Activated CD4-positive, alpha-beta memory T cell treated with anti-CD3 and anti-CD28 coated beads, Interleukin-2, amount 10 ng/mL, durations not matched to agents 7 days and 5 days (primary cell): ENCODE measurements at regions not wholly inside any gene's neighbourhood (a gene's known extent, or its start where the extent isn't known, plus 50 kb on each side); places are given as distances from the start of the nearest gene placed in this dataset.
"Not testable (repeated sequence)": the region's sequence is repeated elsewhere in the genome, so short reads cannot be mapped to it uniquely, and the experiment has no call there.

ENCODE experiments used
- CTCF ChIA-PET: fragments of 350-600 bp; sonication (Branson Sonifier 250); formaldehyde crosslinking; loops from one replicate; lab custom pipeline; 2021; ENCODE audit warnings: antibody characterized with exemption, inconsistent platforms; lab: Charles Lee
- POLR2A ChIA-PET: fragments of 350-600 bp; sonication (Branson Sonifier 250); formaldehyde crosslinking; loops from one replicate; lab custom pipeline; 2021; ENCODE audit warnings: antibody characterized with exemption; lab: Charles Lee
- DNase-seq: peaks from one replicate; pipeline ENCODE4 v3.0.0-alpha.2; 2020
- H3K27ac Mint-ChIP-seq: one replicate; pipeline ENCODE4 v1.8.0; 2021; ENCODE audit warnings: mild to moderate bottlenecking, mixed read lengths
- H3K27me3 Mint-ChIP-seq: one replicate; pipeline ENCODE4 v1.8.0; 2021; ENCODE audit warnings: mixed read lengths
- H3K36me3 Mint-ChIP-seq: one replicate; pipeline ENCODE4 v1.8.0; 2021; ENCODE audit warnings: low read depth, mixed read lengths
- H3K4me1 Mint-ChIP-seq: one replicate; pipeline ENCODE4 v1.8.0; 2021; ENCODE audit warnings: mixed read lengths
- H3K4me3 Mint-ChIP-seq: one replicate; pipeline ENCODE4 v1.8.0; 2021; ENCODE audit warnings: mild to moderate bottlenecking, mixed read lengths
- H3K9me3 Mint-ChIP-seq: one replicate; pipeline ENCODE4 v1.8.0; 2021; ENCODE audit warnings: mixed read lengths

DNA sequence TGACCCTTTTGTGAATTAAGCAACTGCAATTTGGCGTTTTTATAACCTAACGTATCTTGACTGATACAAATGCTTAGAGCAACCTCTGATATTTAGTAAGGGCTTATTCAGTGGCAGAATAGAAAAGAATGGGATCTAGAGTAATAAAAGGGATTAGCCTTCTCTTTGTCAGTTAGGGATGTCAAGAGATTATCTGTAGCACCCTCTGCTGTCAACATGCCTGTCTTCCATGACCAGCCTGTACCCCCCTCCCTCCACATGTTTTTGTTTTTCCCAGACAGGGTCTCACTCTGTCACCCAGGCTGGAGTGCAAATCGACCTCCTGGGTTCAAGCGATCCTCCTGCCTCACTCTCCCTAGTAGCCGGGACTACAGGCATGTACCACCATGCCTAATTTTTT, 198.1 kb downstream of the NPIPA7 start:
- H3K27ac Mint-ChIP-seq, H3K36me3 Mint-ChIP-seq, H3K4me3 Mint-ChIP-seq, DNase-seq, H3K27me3 Mint-ChIP-seq, H3K9me3 Mint-ChIP-seq, CTCF ChIA-PET, POLR2A ChIA-PET, H3K4me1 Mint-ChIP-seq: not testable (repeated sequence)

DNA sequence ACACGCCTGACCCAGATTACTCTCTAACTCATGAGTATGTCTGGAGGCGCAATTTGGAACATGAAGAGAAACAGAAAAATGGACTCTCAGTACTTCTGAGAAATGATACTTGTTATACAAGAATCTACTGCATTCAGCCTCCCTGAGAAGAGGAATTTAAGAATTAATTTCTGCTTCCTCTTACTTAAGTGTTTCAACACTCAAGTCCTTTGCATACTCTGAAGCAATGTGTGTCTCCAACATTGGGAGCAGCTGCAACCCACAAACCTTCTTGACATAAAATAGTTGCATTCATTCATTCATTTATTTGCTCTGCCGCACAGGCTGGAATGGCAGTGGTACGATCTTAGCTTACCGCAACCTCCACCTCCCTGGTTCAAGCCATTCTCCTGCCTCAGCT, 199.8 kb downstream of the NPIPA7 start:
- peaks cover 2% of the 10 kb centered on the region for H3K4me1 Mint-ChIP-seq
- no peak overlapping the region for H3K4me3 Mint-ChIP-seq
- POLR2A ChIA-PET, result no interaction called here
- H3K27ac Mint-ChIP-seq, result no peak overlapping the region
- no peaks in the 10 kb centered on the region for H3K27me3 Mint-ChIP-seq
- DNase-seq, result no peak
- no peaks in the 10 kb centered on the region for H3K36me3 Mint-ChIP-seq
- CTCF ChIA-PET, result no interaction called here
- H3K9me3 Mint-ChIP-seq, result no peaks in the 10 kb centered on the region

DNA sequence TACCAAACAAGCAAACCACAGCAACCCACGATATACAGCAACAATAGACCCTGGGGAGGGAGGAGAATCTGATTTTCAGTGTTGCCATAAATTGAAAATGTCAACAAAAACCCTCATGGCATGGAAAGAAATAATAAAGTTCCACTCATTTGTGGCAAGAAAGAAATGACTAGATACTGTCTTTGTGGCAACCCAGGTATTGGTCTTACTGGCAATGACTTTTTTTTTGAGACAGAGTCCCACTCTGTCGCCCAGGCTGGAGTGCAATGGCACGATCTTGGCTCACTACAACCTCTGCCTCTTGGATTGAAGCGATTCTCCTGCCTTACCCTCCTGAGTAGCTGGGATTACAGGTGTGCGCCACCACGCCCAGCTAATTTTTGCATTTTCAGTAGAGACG, 204.0 kb downstream of the NPIPA7 start:
- H3K27me3 Mint-ChIP-seq, H3K36me3 Mint-ChIP-seq, CTCF ChIA-PET, H3K4me1 Mint-ChIP-seq, DNase-seq, H3K9me3 Mint-ChIP-seq, POLR2A ChIA-PET, H3K27ac Mint-ChIP-seq, H3K4me3 Mint-ChIP-seq: not testable (repeated sequence)

DNA sequence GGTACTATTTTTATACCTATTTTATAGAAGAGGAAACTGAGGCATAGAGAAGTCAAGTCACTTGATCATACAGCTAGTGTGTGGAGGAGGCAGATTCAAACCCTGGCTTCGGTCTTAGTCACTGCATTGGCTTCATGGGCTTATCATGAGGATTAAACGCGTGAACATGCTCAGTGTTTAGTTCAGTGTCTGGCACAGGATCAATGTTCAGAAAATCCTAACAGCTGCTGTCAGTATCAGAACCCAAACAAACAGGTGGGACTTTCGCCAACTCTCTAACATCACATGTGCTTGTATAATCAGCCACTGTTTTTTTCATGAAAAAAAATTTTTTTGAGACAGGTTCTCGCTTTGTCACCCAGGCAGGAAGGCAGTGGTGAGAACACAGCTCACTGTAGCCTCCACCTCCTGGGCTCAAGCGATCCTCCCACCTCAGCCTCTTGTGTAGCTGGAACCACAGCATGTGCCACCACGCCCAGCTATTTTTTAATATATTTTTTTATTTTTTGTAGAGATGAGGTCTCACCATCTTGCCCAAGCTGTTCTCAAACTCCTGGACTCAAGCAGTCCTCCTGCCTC, 207.2 kb downstream of the NPIPA7 start:
- CTCF ChIA-PET, DNase-seq, H3K27me3 Mint-ChIP-seq, H3K4me1 Mint-ChIP-seq, POLR2A ChIA-PET, H3K4me3 Mint-ChIP-seq, H3K36me3 Mint-ChIP-seq, H3K27ac Mint-ChIP-seq, H3K9me3 Mint-ChIP-seq: not testable (repeated sequence)

DNA sequence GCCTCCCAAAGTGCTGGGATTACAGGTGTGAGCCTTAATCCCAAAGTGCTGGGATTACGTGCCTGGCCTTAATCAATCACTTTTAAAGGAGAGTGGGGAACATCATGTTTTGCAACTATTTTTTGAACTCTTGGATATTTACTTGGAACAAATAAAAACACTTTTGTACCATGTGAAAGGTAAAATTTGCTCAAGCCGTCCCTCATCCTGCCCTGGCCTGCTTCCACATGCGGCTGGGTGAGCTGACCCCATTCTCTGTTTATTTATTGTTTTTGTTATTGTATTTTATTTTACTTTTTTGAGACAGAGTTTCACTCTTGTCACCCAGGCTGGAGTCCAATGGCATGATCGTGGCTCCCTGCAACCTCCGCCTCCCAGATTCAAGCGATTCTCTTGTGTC, 208.0 kb downstream of the NPIPA7 start:
- H3K9me3 Mint-ChIP-seq, H3K4me1 Mint-ChIP-seq, H3K27me3 Mint-ChIP-seq, DNase-seq, H3K36me3 Mint-ChIP-seq, POLR2A ChIA-PET, H3K4me3 Mint-ChIP-seq, CTCF ChIA-PET, H3K27ac Mint-ChIP-seq: not testable (repeated sequence)

DNA sequence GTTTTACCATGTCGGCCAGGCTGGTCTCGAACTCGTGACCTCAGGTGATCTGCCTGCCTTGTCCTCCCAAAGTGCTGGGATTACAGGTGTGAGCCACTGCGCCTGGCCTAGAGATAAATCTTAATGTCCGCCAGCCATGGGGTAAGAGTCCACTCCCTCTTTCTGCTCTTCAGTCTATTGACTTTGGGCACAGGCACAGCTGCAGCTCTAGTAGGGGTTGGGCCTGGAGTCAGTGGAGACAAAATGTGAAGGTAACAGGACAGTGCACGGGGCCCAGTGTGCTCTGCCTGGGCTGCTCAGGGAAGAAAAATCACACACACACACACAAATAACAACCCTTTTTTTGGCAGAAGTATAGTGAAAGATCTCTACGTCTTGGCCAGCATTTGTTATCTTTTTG, 209.5 kb downstream of the NPIPA7 start:
- H3K27ac Mint-ChIP-seq, POLR2A ChIA-PET, H3K4me3 Mint-ChIP-seq, DNase-seq, H3K4me1 Mint-ChIP-seq, H3K9me3 Mint-ChIP-seq, CTCF ChIA-PET, H3K27me3 Mint-ChIP-seq, H3K36me3 Mint-ChIP-seq: not testable (repeated sequence)

DNA sequence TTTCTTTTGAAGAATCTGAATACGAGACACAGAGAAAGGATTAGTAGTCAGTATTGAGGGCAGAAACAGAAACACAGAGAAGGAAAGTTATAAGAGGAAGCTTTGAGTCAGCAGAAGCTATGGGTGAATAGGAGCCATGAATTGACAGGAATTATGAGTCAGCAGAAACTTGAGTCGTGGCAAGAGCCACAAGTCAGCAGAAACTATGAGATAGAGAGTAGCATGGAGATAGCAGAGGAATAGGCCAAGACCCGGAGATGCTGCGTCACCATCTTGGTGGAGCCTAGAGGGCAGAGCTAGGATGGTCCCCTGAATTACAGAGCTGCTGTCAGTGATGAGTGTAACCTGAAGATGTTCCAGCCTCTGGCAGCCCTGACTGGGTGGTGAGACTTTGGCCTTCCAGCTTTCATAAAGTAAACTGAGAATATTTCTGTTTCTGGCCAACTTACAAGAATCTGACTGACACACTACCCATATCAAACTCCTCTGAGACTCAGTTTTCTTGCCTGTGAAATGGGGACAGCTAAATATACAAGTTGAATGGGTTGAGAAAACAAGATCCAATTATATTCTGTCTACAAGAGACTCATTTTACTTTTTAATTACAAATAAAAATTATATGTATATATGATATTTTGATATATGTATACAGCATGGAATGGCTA, 211.8 kb downstream of the NPIPA7 start:
- H3K9me3 Mint-ChIP-seq, H3K4me3 Mint-ChIP-seq, CTCF ChIA-PET, H3K27ac Mint-ChIP-seq, H3K27me3 Mint-ChIP-seq, DNase-seq, POLR2A ChIA-PET, H3K36me3 Mint-ChIP-seq: not testable (repeated sequence)
- peaks cover 10% of the 10 kb centered on the region for H3K4me1 Mint-ChIP-seq

DNA sequence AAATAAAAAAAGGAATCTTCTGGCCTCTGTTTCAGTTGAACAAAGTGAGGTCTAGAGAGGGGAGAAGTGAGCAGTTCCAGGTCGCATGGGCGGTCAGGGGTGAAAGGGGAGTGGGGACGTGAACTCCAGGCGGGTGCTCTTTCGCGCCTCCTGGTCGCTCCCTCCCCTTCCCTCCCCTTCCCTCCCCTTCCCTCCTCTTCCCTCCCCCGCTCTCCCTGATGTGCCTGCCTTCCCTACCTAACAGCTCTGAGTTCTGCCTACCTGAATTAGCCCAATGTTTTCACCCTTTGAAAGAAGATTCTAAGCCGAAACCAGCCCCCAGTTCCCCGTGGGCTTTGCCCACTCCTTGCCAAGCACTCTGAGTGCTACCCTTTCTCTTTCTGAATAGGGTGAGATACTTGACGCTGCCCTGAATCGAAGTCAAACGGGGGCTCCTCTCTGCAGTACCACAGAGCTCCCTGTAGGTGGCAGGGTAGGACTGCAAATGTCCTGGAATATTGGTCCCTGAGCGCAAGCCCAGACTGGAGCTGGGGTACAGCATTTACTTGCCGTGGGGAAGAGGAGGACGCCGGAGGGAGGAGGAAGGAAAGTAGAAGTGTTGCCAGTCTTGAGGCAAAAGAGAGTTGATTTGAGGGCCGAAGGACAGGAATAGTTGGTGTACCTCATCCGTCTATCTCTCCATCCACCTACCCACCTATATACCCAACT, 214.4 kb downstream of the NPIPA7 start:
- H3K27ac Mint-ChIP-seq, CTCF ChIA-PET, H3K9me3 Mint-ChIP-seq, H3K4me3 Mint-ChIP-seq, POLR2A ChIA-PET, H3K27me3 Mint-ChIP-seq, H3K36me3 Mint-ChIP-seq: not testable (repeated sequence)
- peaks cover 18% of the 10 kb centered on the region for H3K4me1 Mint-ChIP-seq
- peak; percentile 58 for DNase-seq

DNA sequence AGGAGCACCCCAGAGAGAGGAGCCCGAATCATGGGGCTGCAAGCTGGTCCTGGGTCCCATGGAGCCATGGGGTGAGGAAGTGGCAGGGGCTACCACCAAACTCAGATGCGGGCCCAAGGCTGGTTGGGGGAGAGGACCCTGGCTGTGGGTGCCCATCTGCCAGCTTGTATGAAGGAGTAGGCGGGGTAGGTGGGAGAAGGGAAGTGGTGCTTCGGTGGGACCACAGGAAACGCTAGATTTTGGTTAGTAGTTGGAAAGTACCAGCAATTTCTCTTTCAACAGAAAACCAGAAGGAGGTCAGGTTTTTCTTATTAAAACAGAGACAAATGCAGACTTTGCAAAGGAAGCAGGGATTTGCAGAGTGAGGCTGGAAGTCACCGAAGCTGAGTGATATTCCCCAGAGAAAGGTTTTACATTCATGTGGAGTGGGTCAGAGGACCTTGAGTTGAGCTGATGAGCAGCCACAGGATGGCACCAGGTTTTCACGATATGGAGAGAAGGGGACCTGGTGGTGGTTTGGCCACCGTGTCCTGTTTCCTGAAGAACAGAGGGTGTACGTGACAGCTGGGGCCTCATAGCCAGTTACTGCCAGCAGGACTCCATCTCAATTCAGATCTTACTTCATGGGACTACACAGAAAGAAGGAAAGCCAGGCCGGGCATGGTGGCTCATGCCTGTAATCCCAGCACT, 216.2 kb downstream of the NPIPA7 start:
- CTCF ChIA-PET, H3K36me3 Mint-ChIP-seq, H3K27me3 Mint-ChIP-seq, POLR2A ChIA-PET, H3K9me3 Mint-ChIP-seq, H3K27ac Mint-ChIP-seq, DNase-seq, H3K4me3 Mint-ChIP-seq: not testable (repeated sequence)
- H3K4me1 Mint-ChIP-seq, result peaks cover 18% of the 10 kb centered on the region

DNA sequence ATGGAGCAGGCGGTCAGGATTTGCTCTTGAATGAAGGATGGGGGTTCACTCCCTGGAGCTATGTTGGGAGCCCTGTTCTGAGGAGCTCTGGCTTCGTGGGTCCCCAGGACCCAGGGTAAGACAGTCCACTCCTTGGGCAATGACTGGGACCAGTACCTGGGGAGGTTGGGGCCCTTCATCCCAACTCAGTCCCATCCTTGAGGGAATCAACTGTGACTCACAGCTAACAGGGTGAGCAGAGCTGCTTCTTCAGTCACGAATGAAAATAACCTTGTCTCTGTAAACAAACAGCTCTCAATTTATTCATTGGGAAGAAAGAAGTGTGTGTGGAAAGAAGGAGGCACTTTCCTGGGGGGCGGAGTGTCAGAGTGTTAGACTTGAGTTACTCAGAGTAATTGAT, 222.3 kb downstream of the NPIPA7 start:
- H3K27ac Mint-ChIP-seq, H3K4me3 Mint-ChIP-seq, DNase-seq, H3K9me3 Mint-ChIP-seq, CTCF ChIA-PET, POLR2A ChIA-PET, H3K36me3 Mint-ChIP-seq, H3K27me3 Mint-ChIP-seq, H3K4me1 Mint-ChIP-seq: not testable (repeated sequence)

DNA sequence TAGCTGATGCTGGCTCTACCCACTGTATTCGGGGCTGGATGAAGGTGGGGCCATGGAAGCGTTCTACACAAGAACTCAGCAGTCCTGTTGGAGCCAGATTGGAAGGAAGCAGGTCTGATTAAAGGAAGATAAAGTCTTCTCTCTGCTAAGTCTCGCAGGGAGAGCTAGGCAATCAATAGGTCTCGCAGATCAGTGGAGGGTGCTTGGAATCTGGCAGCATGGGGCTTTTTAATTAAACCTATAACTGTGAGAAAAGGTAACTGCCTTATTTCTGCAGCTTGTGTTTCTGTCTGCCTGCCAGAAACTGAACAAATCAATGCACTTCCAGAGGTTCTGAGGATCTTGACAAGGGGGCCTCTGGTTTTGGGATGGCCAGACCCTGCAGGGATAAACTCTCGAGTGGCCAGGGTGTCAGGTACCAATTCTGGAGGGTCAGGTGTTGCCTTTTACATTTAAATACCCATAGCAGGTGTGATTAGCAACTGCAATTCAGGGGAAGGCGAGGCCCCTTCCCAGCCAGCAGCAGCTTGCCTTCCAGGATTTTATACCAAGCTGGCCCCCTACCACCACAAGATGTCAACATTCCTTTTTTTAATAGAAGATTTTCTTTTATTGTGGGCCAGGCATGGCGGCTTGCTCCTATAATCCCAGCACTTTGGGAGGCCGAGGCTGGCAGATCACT, 228.6 kb downstream of the NPIPA7 start:
- H3K4me3 Mint-ChIP-seq, POLR2A ChIA-PET, H3K27me3 Mint-ChIP-seq, H3K9me3 Mint-ChIP-seq, H3K36me3 Mint-ChIP-seq, H3K4me1 Mint-ChIP-seq, H3K27ac Mint-ChIP-seq, CTCF ChIA-PET, DNase-seq: not testable (repeated sequence)

DNA sequence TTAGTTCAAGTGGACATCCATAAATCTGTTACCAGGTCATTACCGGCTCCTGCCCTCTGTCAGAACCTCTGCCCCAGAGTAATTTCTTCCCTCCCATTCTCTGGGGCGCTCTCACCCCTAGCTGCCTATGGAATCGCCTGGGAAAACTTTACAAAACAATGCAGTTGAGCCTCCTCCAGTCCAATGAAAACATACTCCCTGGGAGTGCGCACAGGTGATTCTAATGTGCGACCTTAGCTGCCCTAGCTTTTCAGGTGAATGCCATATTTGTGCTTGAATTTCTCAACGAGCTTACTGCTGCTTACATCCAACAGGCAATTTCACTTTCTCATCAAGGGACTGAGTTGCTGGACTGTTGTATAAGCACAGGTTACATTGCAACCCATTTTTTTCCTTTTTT, 230.7 kb downstream of the NPIPA7 start:
- H3K27me3 Mint-ChIP-seq, H3K36me3 Mint-ChIP-seq, H3K4me3 Mint-ChIP-seq, POLR2A ChIA-PET, CTCF ChIA-PET, DNase-seq, H3K4me1 Mint-ChIP-seq, H3K9me3 Mint-ChIP-seq, H3K27ac Mint-ChIP-seq: not testable (repeated sequence)

DNA sequence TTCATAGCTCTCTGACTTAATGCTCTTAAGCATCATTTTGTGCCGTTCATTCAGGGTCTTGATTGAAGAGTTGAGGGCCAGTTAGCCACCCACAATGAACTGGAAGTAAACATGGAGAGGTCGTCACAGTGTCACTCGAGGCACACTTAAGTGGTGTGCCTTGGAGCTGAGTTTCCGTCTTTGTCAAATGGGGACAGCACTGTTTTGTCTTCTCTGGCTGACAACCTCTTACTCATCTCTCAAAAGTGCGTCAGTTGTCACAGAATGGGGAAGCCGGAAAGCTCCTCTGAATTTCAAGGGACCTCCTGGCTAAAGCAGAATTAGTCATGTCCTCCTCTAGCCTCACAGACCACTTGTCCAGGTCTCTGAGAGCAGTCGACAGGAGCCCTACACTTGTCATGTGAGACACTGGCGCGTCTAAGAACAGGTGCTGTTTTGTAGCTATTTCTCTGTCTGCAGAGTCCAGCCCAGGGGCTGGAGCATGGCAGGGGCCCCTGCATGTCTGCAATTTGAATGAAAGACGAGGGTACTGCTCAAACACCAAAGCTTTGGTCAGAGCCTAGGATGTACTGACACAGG, 231.5 kb downstream of the NPIPA7 start:
- POLR2A ChIA-PET, DNase-seq, H3K9me3 Mint-ChIP-seq, H3K27ac Mint-ChIP-seq, H3K27me3 Mint-ChIP-seq, H3K36me3 Mint-ChIP-seq, H3K4me3 Mint-ChIP-seq, CTCF ChIA-PET, H3K4me1 Mint-ChIP-seq: not testable (repeated sequence)
